ENCODE measurements at regions not wholly inside any gene's neighbourhood (a gene's known extent, or its start where the extent isn't known, plus 50 kb on each side); places are given as distances from the start of the nearest gene placed in this dataset.
"Not testable (repeated sequence)": the region's sequence is repeated elsewhere in the genome, so short reads cannot be mapped to it uniquely, and the experiment has no call there.

- no peak for DNase-seq (ENCODE audit: low spot score in 2 of 2)
- 32 to 35% methylated on average over 12 of the region's 12 CpGs for WGBS, 2 donors
- H3K4me3 ChIP-seq (ENCODE audit: low read depth, poor library complexity, severe bottlenecking): no peak overlapping the region
- intact Hi-C loops (cut with DNase I; ENCODE audit: low total_unique reads): no loop called here
- TF ChIP-seq CTCF (IDR thresholded peaks at IDR 0.05) (no peak), POLR2A (IDR thresholded peaks at IDR 0.05) (no peak)
Observed at GRCh38 chr12:115375186-115375991, 691.4 kb upstream of the TBX3 start.

DNA sequence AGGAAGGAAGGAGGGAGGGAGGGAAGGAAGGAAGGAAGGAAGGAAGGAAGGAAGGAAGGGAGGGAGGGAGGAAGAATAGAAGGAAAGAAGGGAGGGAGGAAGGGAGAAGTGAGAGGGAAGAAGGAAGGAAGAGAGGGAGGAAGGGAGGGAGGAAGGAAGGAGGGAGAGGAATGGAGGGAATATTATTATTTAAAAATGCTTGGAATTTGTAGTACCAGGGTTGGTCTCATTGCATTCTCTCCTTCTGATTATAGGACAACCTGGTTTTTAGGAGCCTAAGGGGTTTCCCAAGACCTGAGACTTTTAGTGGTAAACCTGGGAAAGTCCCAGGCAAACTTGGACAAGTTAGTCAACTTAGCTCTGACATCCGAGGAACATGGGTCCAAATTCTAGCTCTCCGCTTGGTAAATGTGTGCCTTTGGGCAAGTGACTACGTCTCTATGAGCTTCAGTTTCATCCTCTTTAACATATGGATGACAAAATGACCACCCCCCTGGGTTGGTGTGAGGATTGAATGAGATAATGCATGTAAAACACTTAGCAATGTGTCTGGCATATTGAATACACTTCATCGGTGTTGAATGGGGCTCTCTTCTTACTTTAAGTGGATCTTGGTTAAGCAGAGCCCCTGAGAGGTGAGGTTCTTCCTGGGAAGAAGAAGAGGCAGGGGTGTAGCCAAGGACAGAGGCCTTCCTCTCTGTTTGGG is 690.7 kb upstream of the TBX3 start:
- 46 to 58% methylated on average over 4 of the region's 4 CpGs for WGBS, 2 donors
- no peak overlapping the region for H3K4me3 ChIP-seq (ENCODE audit: low read depth, poor library complexity, severe bottlenecking)
- intact Hi-C loops (cut with DNase I; ENCODE audit: low total_unique reads): no loop called here
- DNase-seq (ENCODE audit: low spot score in 2 of 2): no peak
- TF ChIP-seq CTCF (IDR thresholded peaks at IDR 0.05) (no peak), POLR2A (IDR thresholded peaks at IDR 0.05) (no peak)

GRCh38 chr12:115371711-115372110 is 687.7 kb upstream of the TBX3 start:
- intact Hi-C loops (cut with DNase I; ENCODE audit: low total_unique reads): no loop called here

GRCh38 chr12:115370650-115371049 is 686.7 kb upstream of the TBX3 start:
- H3K4me3 ChIP-seq (ENCODE audit: low read depth, poor library complexity, severe bottlenecking): no peak overlapping the region
- intact Hi-C loops (cut with DNase I; ENCODE audit: low total_unique reads): no loop called here
- TF ChIP-seq POLR2A (IDR thresholded peaks at IDR 0.05) (no peak), CTCF (IDR thresholded peaks at IDR 0.05) (no peak)
- DNase-seq (ENCODE audit: low spot score in 2 of 2): no peak
- WGBS, 2 donors: 61 to 65% methylated on average over 6 of the region's 6 CpGs

More at GRCh38 chr12:115371711-115372110, 687.7 kb upstream of the TBX3 start:
- TF ChIP-seq POLR2A (IDR thresholded peaks at IDR 0.05) (no peak), CTCF (IDR thresholded peaks at IDR 0.05) (no peak)
- H3K4me3 ChIP-seq (ENCODE audit: low read depth, poor library complexity, severe bottlenecking): no peak overlapping the region
- WGBS, 2 donors: 99 to 100% methylated on average over 4 of the region's 4 CpGs
- no peak for DNase-seq (ENCODE audit: low spot score in 2 of 2)

- intact Hi-C loops (cut with DNase I; ENCODE audit: low total_unique reads): no loop called here
- H3K4me3 ChIP-seq (ENCODE audit: low read depth, poor library complexity, severe bottlenecking): no peak overlapping the region
- no peak for DNase-seq (ENCODE audit: low spot score in 2 of 2)
- TF ChIP-seq CTCF (IDR thresholded peaks at IDR 0.05) (no peak), POLR2A (IDR thresholded peaks at IDR 0.05) (no peak)
- WGBS, 2 donors: 78 to 82% methylated on average over 3 of the region's 3 CpGs
Observed at GRCh38 chr12:115370207-115370606, 686.2 kb upstream of the TBX3 start.

- H3K4me3 ChIP-seq (ENCODE audit: low read depth, poor library complexity, severe bottlenecking); intact Hi-C loops (cut with DNase I; ENCODE audit: low total_unique reads); DNase-seq (ENCODE audit: low spot score in 2 of 2): not testable (repeated sequence)
- WGBS, 2 donors: 92 to 95% methylated on average over 4 of the region's 4 CpGs
Observed at GRCh38 chr12:115366277-115366676, 682.3 kb upstream of the TBX3 start.

GRCh38 chr12:115365765-115366164 is 681.8 kb upstream of the TBX3 start:
- intact Hi-C loops (cut with DNase I; ENCODE audit: low total_unique reads); H3K4me3 ChIP-seq (ENCODE audit: low read depth, poor library complexity, severe bottlenecking); DNase-seq (ENCODE audit: low spot score in 2 of 2): not testable (repeated sequence)
- WGBS, 2 donors: 74 to 80% methylated on average over 4 of the region's 4 CpGs

Measured in lower leg skin (tissue), 4 donors.